ENCODE measurements at regions not wholly inside any gene's neighbourhood (a gene's known extent, or its start where the extent isn't known, plus 50 kb on each side); places are given as distances from the start of the nearest gene placed in this dataset.

GRCh38 chr1:10912441-10912840 is 100.0 kb upstream of the TARDBP start:
- ATAC-seq (ENCODE audit: low FRiP score) (no peak), DNase-seq (ENCODE audit: low spot score) (no peak)
- no peak for TF ChIP-seq CTCF (IDR thresholded peaks at IDR 0.05)

GRCh38 chr1:10914056-10914455 is 98.4 kb upstream of the TARDBP start:
- ATAC-seq (ENCODE audit: low FRiP score), result no peak
- TF ChIP-seq CTCF (IDR thresholded peaks at IDR 0.05), result no peak
- DNase-seq (ENCODE audit: low spot score), result no peak

GRCh38 chr1:10915594-10915993 is 96.9 kb upstream of the TARDBP start:
- ATAC-seq (ENCODE audit: low FRiP score), result no peak
- no peak for DNase-seq (ENCODE audit: low spot score)
- no peak for TF ChIP-seq CTCF (IDR thresholded peaks at IDR 0.05)

GRCh38 chr1:10916311-10916710 is 96.1 kb upstream of the TARDBP start:
- TF ChIP-seq CTCF (IDR thresholded peaks at IDR 0.05), result no peak
- no peak for ATAC-seq (ENCODE audit: low FRiP score)
- DNase-seq (ENCODE audit: low spot score), result no peak

- DNase-seq (ENCODE audit: low spot score), result no peak
- ATAC-seq (ENCODE audit: low FRiP score), result no peak
- no peak for TF ChIP-seq CTCF (IDR thresholded peaks at IDR 0.05)
These were observed 95.5 kb upstream of the TARDBP start for GRCh38 chr1:10916991-10917390.

- no peak for ATAC-seq (ENCODE audit: low FRiP score)
- no peak for DNase-seq (ENCODE audit: low spot score)
- no peak for TF ChIP-seq CTCF (IDR thresholded peaks at IDR 0.05)
These were observed 94.7 kb upstream of the TARDBP start for GRCh38 chr1:10917513-10918454.

- ATAC-seq (ENCODE audit: low FRiP score) (no peak), DNase-seq (ENCODE audit: low spot score) (no peak)
- TF ChIP-seq CTCF (IDR thresholded peaks at IDR 0.05), result no peak
These were observed 93.9 kb upstream of the TARDBP start for GRCh38 chr1:10918531-10918930.
